IMR-90 (cell line): ENCODE measurements at regions not wholly inside any gene's neighbourhood (a gene's known extent, or its start where the extent isn't known, plus 50 kb on each side); places are given as distances from the start of the nearest gene placed in this dataset.

Experiments used
- ATAC-seq: fragments of 200-7000 bp; cut with Tn5 transposase; 2 replicates; pipeline ENCODE4 v1.9.1; 2020; ENCODE audit warnings: low read depth, mild to moderate bottlenecking, moderate library complexity
- BruUV-seq: library from RNA; stranded (reverse); fragments of 400-500 nt; replicated peaks from 2 replicates; lab custom pipeline; 2021; lab: Mats Ljungman, UMichigan
- CTCF ChIA-PET: fragments of 300-600 bp; formaldehyde crosslinking; extraction: SDS; loops from one replicate; lab custom pipeline; 2021; ENCODE audit warnings: antibody characterized with exemption; lab: Yijun Ruan, JAX
- POLR2A ChIA-PET: fragments of 300-600 bp; sonication (Branson Sonifier 250); formaldehyde crosslinking; loops from one replicate; lab custom pipeline; 2022; ENCODE audit warnings: antibody characterized with exemption; ENCODE audit not compliant: unreplicated experiment; lab: Charles Lee
- DNase-seq: peaks from one replicate; pipeline ENCODE4 v3.0.0; 2013
- H2AFZ ChIP-seq: replicated peaks from 2 replicates; pipeline ENCODE3; 2013; ENCODE audit warnings: low read length, mild to moderate bottlenecking; ENCODE audit not compliant: poor library complexity
- H2AK5ac ChIP-seq: 2 replicates; pipeline ENCODE4 v1.6.1; 2013; ENCODE audit warnings: low read depth, low read length, inconsistent platforms
- H2AK9ac ChIP-seq: replicated peaks from 2 replicates; pipeline ENCODE3; 2013; ENCODE audit warnings: mild to moderate bottlenecking, low read depth, low read length, moderate library complexity; ENCODE audit not compliant: poor library complexity
- H2BK120ac ChIP-seq: 2 replicates; pipeline ENCODE4 v1.6.1; 2013; ENCODE audit warnings: low read depth, low read length, inconsistent platforms
- H2BK15ac ChIP-seq: 3 replicates; pipeline ENCODE4 v1.6.1; 2013; ENCODE audit warnings: low read depth, low read length, inconsistent platforms
- H2BK20ac ChIP-seq: 2 replicates; pipeline ENCODE4 v1.6.1; 2013; ENCODE audit warnings: low read depth, mild to moderate bottlenecking, inconsistent platforms, low read length, moderate library complexity
- H2BK5ac ChIP-seq: 2 replicates; pipeline ENCODE4 v1.6.1; 2013; ENCODE audit warnings: mild to moderate bottlenecking, low read depth, low read length, inconsistent platforms; ENCODE audit not compliant: poor library complexity, severe bottlenecking
- H3K14ac ChIP-seq: replicated peaks from 2 replicates; pipeline ENCODE4 v1.6.1; 2013; ENCODE audit warnings: low read depth, low read length, inconsistent platforms
- H3K18ac ChIP-seq: 2 replicates; pipeline ENCODE4 v1.6.1; 2013; ENCODE audit warnings: low read depth, low read length, control low read depth
- H3K23ac ChIP-seq: 2 replicates; pipeline ENCODE4 v1.6.1; 2013; ENCODE audit warnings: low read depth, low read length, inconsistent platforms
- H3K27ac ChIP-seq: 2 replicates; pipeline ENCODE4 v1.5.1; 2013; ENCODE audit warnings: mild to moderate bottlenecking, control low read depth, low read length; ENCODE audit not compliant: insufficient read depth
- H3K27me3 ChIP-seq: 2 replicates; pipeline ENCODE4 v1.6.1; 2013; ENCODE audit warnings: low read length; ENCODE audit not compliant: control insufficient read depth, insufficient read depth
- H3K36me3 ChIP-seq: 2 replicates; pipeline ENCODE4 v1.6.1; 2013; ENCODE audit warnings: low read length, mixed read lengths; ENCODE audit not compliant: control insufficient read depth, insufficient read depth
- H3K4ac ChIP-seq: 2 replicates; pipeline ENCODE4 v1.6.1; 2013; ENCODE audit warnings: low read depth, low read length, inconsistent platforms
- H3K4me1 ChIP-seq: 2 replicates; pipeline ENCODE4 v1.6.1; 2013; ENCODE audit warnings: low read length, mixed read lengths; ENCODE audit not compliant: control insufficient read depth, insufficient read depth
- H3K4me2 ChIP-seq: 2 replicates; pipeline ENCODE4 v1.6.1; 2013; ENCODE audit warnings: low read depth, mild to moderate bottlenecking, control low read depth, low read length, moderate library complexity
- H3K4me3 ChIP-seq: 2 replicates; pipeline ENCODE4 v1.5.1; 2013; ENCODE audit warnings: low read depth, mild to moderate bottlenecking, control low read depth, low read length, moderate library complexity; ENCODE audit not compliant: insufficient read depth
- H3K56ac ChIP-seq: 2 replicates; pipeline ENCODE4 v1.6.1; 2013; ENCODE audit warnings: low read length, inconsistent platforms; ENCODE audit not compliant: insufficient read depth; ENCODE audit errors: extremely low read depth
- H3K79me1 ChIP-seq, 2 experiments: 2 replicates each; pipeline ENCODE4 v1.6.1; 2013; ENCODE audit warnings: low read length in 2 of 2, inconsistent platforms in 1 of 2, low read depth in 1 of 2
- H3K9ac ChIP-seq: 2 replicates; pipeline ENCODE4 v1.6.1; 2013; ENCODE audit warnings: low read depth, low read length, control low read depth
- H3K9me1 ChIP-seq: 2 replicates; pipeline ENCODE4 v1.6.1; 2013; ENCODE audit warnings: low read length, inconsistent platforms; ENCODE audit not compliant: insufficient read depth
- H3K9me3 ChIP-seq: 2 replicates; pipeline ENCODE4 v1.6.1; 2013; ENCODE audit warnings: low read length; ENCODE audit not compliant: control insufficient read depth, insufficient read depth
- H4K20me1 ChIP-seq: 2 replicates; pipeline ENCODE4 v1.6.1; 2013; ENCODE audit warnings: low read length, inconsistent platforms; ENCODE audit not compliant: insufficient read depth
- H4K5ac ChIP-seq: 2 replicates; pipeline ENCODE4 v1.6.1; 2013; ENCODE audit warnings: mild to moderate bottlenecking, low read depth, low read length, control low read depth
- H4K8ac ChIP-seq, 2 experiments: 2 replicates each; pipeline ENCODE4 v1.6.1; 2013; ENCODE audit warnings: low read depth in 2 of 2, low read length in 2 of 2, control low read depth in 1 of 2, inconsistent platforms in 1 of 2
- H4K91ac ChIP-seq: 2 replicates; pipeline ENCODE4 v1.6.1; 2013; ENCODE audit warnings: low read depth, low read length, inconsistent platforms; ENCODE audit not compliant: insufficient read depth
- MAFK ChIP-seq: IDR thresholded peaks from 2 replicates; pipeline ENCODE4 v1.6.1; 2012; ENCODE audit warnings: low read depth, low read length, improper control_type of control experiment
- MXI1 ChIP-seq: IDR thresholded peaks from 2 replicates; pipeline ENCODE4 v1.6.1; 2012; ENCODE audit warnings: low read depth, mild to moderate bottlenecking, low read length, moderate library complexity, borderline replicate concordance
- POLR2A ChIP-seq: IDR thresholded peaks from 2 replicates; pipeline ENCODE4 v1.6.1; 2012; ENCODE audit warnings: mild to moderate bottlenecking, low read depth, low read length
- WGBS, 2 experiments: methylation state at CpG; one replicate each; pipeline versions ENCODE4 v1.1.5 to v1.1.7; 2013; ENCODE audit warnings: missing lambda C conversion rate in 2 of 2; ENCODE audit not compliant: insufficient read length in 1 of 2; ENCODE audit errors: extremely low coverage in 2 of 2; 5-methylcytosine and 5-hydroxymethylcytosine counted together
- dilution Hi-C: fragments of 300-500 bp; cut with HindIII; formaldehyde crosslinking; loops from one replicate; pipeline ENCODE4 v1.14.3; 2018; ENCODE audit warnings: low sequenced_read_pairs; ENCODE audit not compliant: unreplicated experiment
- in situ Hi-C: fragments of 300-500 bp; cut with MboI; formaldehyde crosslinking; loops from 3 replicates; pipeline ENCODE4 v1.14.3; 2019; ENCODE audit warnings: low sequenced_read_pairs, inconsistent platforms, mixed read lengths
- intact Hi-C: fragments of 100-400 bp; cut with micrococcal nuclease; formaldehyde crosslinking; loops from 2 replicates; pipeline ENCODE4 v1.10.0; 2022
- TF ChIP-seq, protein P1 (sequence below): conservative IDR thresholded peaks from 2 replicates; pipeline ENCODE4 v1.5.1; 2012; ENCODE audit warnings: mild to moderate bottlenecking, low read depth, low read length, improper control_type of control experiment
- TF ChIP-seq, protein P2 (sequence below): fragments of 150-350 bp; IDR thresholded peaks from 2 replicates; pipeline ENCODE4 v1.6.1; 2016; ENCODE audit warnings: low read depth, mild to moderate bottlenecking, low read length, moderate library complexity, borderline replicate concordance

DNA sequence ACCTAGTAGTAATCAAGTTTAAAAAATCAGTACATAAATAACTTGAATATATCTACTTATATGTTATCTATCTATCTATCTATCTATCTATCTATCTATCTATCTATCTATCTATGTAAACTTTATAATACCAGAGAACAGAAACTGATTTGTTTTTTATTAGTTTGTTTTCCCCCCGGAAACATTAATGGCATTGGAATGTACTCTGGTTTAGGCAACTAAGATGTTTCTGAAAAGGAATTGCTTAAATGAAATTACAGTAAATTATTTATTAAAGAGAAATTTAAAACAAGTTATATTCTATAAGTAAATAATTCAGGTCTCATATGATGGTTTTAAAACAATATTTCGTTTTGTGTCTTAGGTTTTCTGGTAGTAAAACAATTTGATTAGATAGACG lies 681.0 kb upstream of the ADAMTS5 start:
- H4K8ac ChIP-seq, result no peak overlapping the region
- H3K18ac ChIP-seq, result no peak overlapping the region
- H3K9me3 ChIP-seq, result no peaks in the 10 kb centered on the region
- no peak overlapping the region for H2AFZ ChIP-seq
- ATAC-seq, result no peak
- no peak overlapping the region for H2AK9ac ChIP-seq
- H2AK5ac ChIP-seq, result no peak overlapping the region
- no peak overlapping the region for H3K23ac ChIP-seq
- H3K9ac ChIP-seq, result no peak overlapping the region
- dilution Hi-C loops (no loop called here), in situ Hi-C loops (no loop called here), intact Hi-C loops (no loop called here)
- CTCF ChIA-PET, result no interaction called here
- H3K79me1 ChIP-seq, result no peaks in the 10 kb centered on the region
- H3K36me3 ChIP-seq, result no peaks in the 10 kb centered on the region
- H3K14ac ChIP-seq, result no peak overlapping the region
- no peak overlapping the region for H3K4ac ChIP-seq
- TF ChIP-seq, protein P1, sequence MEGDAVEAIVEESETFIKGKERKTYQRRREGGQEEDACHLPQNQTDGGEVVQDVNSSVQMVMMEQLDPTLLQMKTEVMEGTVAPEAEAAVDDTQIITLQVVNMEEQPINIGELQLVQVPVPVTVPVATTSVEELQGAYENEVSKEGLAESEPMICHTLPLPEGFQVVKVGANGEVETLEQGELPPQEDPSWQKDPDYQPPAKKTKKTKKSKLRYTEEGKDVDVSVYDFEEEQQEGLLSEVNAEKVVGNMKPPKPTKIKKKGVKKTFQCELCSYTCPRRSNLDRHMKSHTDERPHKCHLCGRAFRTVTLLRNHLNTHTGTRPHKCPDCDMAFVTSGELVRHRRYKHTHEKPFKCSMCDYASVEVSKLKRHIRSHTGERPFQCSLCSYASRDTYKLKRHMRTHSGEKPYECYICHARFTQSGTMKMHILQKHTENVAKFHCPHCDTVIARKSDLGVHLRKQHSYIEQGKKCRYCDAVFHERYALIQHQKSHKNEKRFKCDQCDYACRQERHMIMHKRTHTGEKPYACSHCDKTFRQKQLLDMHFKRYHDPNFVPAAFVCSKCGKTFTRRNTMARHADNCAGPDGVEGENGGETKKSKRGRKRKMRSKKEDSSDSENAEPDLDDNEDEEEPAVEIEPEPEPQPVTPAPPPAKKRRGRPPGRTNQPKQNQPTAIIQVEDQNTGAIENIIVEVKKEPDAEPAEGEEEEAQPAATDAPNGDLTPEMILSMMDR, result no peak
- TF ChIP-seq, protein P2, sequence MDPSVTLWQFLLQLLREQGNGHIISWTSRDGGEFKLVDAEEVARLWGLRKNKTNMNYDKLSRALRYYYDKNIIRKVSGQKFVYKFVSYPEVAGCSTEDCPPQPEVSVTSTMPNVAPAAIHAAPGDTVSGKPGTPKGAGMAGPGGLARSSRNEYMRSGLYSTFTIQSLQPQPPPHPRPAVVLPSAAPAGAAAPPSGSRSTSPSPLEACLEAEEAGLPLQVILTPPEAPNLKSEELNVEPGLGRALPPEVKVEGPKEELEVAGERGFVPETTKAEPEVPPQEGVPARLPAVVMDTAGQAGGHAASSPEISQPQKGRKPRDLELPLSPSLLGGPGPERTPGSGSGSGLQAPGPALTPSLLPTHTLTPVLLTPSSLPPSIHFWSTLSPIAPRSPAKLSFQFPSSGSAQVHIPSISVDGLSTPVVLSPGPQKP, result no peak
- TF ChIP-seq MAFK (no peak), POLR2A (no peak), MXI1 (no peak)
- no peak overlapping the region for H3K56ac ChIP-seq
- H3K9me1 ChIP-seq, result no peaks in the 10 kb centered on the region
- H4K5ac ChIP-seq, result no peak overlapping the region
- no peak overlapping the region for H3K4me3 ChIP-seq
- H3K27ac ChIP-seq, result no peak overlapping the region
- peak overlapping the region; percentile 98 for H2BK5ac ChIP-seq
- no TSS peak for BruUV-seq
- no peak overlapping the region for H2BK120ac ChIP-seq
- no peak overlapping the region for H2BK15ac ChIP-seq
- peaks cover 2% of the 10 kb centered on the region; the same call in 1 of the 2 replicates for H3K4me1 ChIP-seq
- no peak overlapping the region for H3K4me2 ChIP-seq
- no peak overlapping the region for H2BK20ac ChIP-seq
- DNase-seq, result no peak
- POLR2A ChIA-PET, result no interaction called here
- no peak overlapping the region for H4K91ac ChIP-seq
- no CpG with 5 or more reads among the region's 3 CpGs for WGBS, 2 experiments
- no peaks in the 10 kb centered on the region for H4K20me1 ChIP-seq
- no peaks in the 10 kb centered on the region for H3K27me3 ChIP-seq
